NCI-H187 (cell line): ENCODE measurements at regions not wholly inside any gene's neighbourhood (a gene's known extent, or its start where the extent isn't known, plus 50 kb on each side); places are given as distances from the start of the nearest gene placed in this dataset.

Source experiments
- DNase-seq, 2 experiments: peaks; one replicate each; lab custom pipeline; 2025; lab: John Stamatoyannopoulos, UW

DNA sequence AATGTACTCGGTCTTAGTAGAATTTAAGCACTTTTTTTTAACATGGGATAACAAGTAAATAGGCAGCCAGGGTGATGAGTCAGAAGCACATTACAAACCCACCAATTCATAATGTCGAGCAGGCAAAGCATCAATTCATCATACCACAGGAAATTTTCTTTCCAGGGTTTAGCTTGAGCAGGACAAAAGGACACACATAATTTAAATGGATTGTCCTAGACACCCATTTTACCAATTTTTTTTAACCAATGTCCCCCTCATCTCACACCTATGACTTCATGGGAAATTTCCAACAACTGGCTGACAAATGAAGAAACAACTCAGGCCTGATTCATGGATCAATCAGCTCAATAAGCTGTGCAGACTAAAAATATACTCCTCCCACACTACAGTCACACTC lies 58.8 kb upstream of the FOXG1 start:
- DNase-seq = no peak

DNA sequence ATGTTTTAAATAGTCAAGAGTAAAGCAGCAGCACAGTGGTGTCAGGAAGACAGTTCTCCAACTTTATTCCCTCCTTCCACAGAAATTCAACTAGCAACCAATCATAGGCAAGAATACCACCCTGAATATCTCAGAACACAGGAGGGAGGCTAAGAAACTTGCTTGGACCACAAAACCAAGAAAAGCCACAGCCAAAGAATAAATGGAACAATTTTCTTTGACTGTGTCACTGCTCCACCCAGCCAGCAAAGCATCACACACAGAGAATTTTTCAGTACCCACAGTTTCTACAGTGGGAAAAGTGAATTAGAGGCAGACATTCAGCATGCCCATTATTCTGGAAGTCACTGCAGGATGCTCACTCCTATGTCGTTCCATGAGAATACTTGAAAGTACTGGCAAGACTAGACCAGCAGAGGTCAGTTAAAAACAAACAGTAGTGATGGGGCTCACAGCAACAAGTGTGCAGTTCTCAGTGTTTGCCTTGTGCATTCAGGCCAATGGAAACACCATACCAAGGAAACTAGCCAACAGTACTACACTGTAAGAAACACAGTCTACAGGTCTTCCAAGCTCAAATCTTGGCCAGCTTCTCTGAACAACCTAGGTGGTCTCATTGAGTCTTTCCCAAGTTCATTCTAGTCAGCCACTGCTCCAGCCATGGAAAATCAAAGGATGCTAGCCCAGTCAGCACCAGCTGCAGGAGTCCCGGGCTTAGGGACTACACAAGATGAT lies 56.8 kb upstream of the FOXG1 start:
- no peak for DNase-seq
